ENCODE measurements at regions not wholly inside any gene's neighbourhood (a gene's known extent, or its start where the extent isn't known, plus 50 kb on each side); places are given as distances from the start of the nearest gene placed in this dataset.

DNA sequence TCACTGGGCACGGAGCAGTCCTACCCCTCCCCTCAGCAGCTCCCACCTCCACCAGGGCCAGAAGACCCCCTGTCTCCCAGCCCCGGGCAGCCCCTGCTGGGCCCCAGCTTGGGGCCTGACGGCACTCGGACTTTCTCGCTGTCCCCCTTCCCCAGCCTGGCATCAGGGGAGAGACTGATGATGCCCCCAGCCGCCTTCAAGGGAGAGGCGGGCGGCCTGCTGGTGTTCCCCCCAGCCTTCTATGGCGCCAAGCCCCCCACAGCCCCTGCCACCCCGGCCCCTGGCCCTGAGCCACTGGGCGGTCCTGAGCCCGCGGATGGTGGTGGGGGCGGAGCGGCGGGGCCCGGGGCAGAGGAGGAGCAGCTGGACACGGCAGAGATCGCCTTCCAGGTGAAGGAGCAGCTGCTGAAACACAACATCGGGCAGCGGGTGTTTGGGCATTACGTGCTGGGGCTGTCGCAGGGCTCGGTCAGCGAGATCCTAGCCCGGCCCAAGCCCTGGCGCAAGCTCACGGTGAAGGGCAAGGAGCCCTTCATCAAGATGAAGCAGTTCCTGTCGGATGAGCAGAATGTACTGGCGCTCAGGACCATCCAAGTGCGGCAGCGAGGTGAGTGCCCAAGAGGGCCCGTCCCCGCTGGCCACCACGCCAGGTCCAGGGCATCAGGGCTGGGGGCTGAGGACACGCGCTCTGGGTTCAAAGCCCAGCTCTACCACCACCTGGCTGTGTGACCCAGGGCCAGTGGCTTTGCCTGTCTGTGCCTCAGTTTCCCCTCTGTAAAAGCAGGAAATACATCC is 58.6 kb downstream of the PHETA1 start:
- H3K9me3 ChIP-seq: peaks cover 7% of the 10 kb centered on the region
- TF ChIP-seq, protein P1, sequence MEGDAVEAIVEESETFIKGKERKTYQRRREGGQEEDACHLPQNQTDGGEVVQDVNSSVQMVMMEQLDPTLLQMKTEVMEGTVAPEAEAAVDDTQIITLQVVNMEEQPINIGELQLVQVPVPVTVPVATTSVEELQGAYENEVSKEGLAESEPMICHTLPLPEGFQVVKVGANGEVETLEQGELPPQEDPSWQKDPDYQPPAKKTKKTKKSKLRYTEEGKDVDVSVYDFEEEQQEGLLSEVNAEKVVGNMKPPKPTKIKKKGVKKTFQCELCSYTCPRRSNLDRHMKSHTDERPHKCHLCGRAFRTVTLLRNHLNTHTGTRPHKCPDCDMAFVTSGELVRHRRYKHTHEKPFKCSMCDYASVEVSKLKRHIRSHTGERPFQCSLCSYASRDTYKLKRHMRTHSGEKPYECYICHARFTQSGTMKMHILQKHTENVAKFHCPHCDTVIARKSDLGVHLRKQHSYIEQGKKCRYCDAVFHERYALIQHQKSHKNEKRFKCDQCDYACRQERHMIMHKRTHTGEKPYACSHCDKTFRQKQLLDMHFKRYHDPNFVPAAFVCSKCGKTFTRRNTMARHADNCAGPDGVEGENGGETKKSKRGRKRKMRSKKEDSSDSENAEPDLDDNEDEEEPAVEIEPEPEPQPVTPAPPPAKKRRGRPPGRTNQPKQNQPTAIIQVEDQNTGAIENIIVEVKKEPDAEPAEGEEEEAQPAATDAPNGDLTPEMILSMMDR (IDR thresholded peaks at IDR 0.05): no peak
- H3K27ac ChIP-seq: no peak overlapping the region
- no peaks in the 10 kb centered on the region for H3K4me1 ChIP-seq (ENCODE audit: control insufficient read depth in 1 of 2, low read depth in 2 of 2)
- ATAC-seq (ENCODE audit: insufficient number of reproducible peaks, low FRiP score, low read depth) (no peak), DNase-seq (ENCODE audit: low spot score) (no peak)
- no peak overlapping the region for H3K4me3 ChIP-seq
- no peaks in the 10 kb centered on the region for H3K36me3 ChIP-seq
- no peaks in the 10 kb centered on the region for H3K27me3 ChIP-seq (replicated peaks; ENCODE audit: insufficient read depth)

DNA sequence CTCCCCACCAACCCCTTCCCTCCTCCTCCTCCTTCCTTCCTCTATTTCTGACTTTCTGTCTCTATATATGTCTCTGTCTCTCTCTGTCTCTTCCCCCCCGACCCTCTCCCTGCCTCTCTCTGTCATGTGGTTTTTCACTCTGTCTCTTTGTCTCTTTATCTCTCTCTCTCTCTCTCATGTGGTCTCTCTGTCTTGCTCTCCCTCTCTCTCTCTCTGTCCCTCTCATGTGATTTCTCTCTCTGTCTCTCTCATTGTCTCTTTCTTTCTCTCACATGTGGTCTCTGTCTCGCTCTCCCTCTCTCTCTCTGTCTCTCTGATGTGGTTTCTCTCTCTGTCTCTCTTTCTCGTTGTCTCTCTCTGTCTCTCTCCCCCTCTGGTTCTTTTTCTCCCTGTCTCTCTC is 59.3 kb downstream of the PHETA1 start:
- Histone ChIP-seq H3K36me3 (no peaks in the 10 kb centered on the region), H3K27ac (no peak overlapping the region), H3K27me3 (replicated peaks; ENCODE audit: insufficient read depth) (no peaks in the 10 kb centered on the region), H3K9me3 (peaks cover 14% of the 10 kb centered on the region), H3K4me1 (ENCODE audit: control insufficient read depth in 1 of 2, low read depth in 2 of 2) (no peaks in the 10 kb centered on the region), H3K4me3 (no peak overlapping the region)
- TF ChIP-seq, protein P1 (IDR thresholded peaks at IDR 0.05): no peak
- DNase-seq (ENCODE audit: low spot score): no peak
- no peak for ATAC-seq (ENCODE audit: insufficient number of reproducible peaks, low FRiP score, low read depth)

DNA sequence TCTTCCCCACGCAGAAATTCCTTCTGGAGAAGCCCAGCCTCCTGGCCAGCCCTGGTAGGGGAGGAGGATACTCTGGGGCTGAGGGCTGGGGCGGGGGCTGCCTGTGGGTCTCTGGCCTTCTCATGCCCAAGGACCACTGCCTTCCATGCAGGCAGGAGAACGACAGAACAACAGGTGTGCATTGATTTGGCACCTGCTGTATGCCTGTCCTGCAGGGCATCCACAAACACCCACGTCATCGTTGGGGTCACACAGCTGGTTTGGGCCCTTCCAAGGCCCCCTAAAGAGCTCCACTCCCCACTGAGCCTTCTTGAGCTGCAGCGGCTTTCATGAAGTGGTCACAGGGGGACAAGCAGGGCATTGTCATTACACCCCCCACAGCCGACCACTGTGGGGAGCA is 60.4 kb downstream of the PHETA1 start:
- Histone ChIP-seq H3K36me3 (no peaks in the 10 kb centered on the region), H3K27me3 (replicated peaks; ENCODE audit: insufficient read depth) (no peaks in the 10 kb centered on the region), H3K4me3 (no peak overlapping the region), H3K4me1 (ENCODE audit: control insufficient read depth in 1 of 2, low read depth in 2 of 2) (no peaks in the 10 kb centered on the region), H3K27ac (no peak overlapping the region), H3K9me3 (peaks cover 23% of the 10 kb centered on the region)
- TF ChIP-seq, protein P1 (IDR thresholded peaks at IDR 0.05): no peak
- DNase-seq (ENCODE audit: low spot score) (no peak), ATAC-seq (ENCODE audit: insufficient number of reproducible peaks, low FRiP score, low read depth) (no peak)

DNA sequence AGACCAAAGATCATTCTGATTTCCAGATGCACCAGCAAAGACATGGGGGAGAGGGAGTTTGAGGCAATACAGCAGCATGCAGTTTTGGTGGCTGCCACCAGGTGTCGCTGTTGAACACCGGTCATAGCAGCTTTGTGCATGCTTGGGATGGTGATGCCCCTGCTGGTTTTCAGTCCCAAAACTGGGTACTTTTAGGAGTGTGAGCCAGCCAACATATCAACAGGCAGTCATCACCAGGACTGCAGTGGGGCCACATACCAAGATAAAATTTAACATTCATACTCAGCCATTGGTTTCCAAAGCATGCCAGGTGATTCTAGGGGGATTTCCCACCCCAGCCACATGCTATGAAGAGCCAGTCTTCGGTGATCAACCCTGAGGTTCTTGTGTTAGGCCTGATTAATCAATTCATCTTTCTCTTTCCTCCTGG is 64.2 kb downstream of the PHETA1 start:
- H3K4me1 ChIP-seq (ENCODE audit: control insufficient read depth in 1 of 2, low read depth in 2 of 2): no peaks in the 10 kb centered on the region
- no peak for ATAC-seq (ENCODE audit: insufficient number of reproducible peaks, low FRiP score, low read depth)
- H3K4me3 ChIP-seq: no peak overlapping the region
- no peak for DNase-seq (ENCODE audit: low spot score)
- H3K9me3 ChIP-seq: peaks cover 23% of the 10 kb centered on the region
- H3K36me3 ChIP-seq: no peaks in the 10 kb centered on the region
- H3K27ac ChIP-seq: no peak overlapping the region
- TF ChIP-seq, protein P1 (IDR thresholded peaks at IDR 0.05): peak; percentile 30
- H3K27me3 ChIP-seq (replicated peaks; ENCODE audit: insufficient read depth): no peaks in the 10 kb centered on the region

DNA sequence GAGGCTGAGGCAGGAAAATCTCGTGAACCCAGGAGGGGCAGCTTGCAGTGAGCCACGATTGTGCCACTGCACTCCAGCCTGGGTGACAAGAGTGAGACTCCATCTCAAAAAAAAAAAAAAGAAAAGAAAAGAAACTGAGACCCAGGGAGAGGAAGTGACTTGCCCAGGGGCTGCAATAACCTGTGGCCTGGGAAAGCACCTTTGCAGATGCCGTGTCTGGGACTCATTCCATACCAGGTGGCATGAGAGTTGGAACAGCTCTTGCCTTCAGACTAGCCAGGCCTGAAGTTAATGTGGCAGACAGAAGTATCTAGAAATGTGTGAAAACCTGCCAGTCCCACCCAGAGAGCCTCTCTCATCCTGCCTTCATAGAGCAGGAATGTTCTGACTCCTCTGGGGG is 65.4 kb downstream of the PHETA1 start:
- H3K27ac ChIP-seq: no peak overlapping the region
- no peaks in the 10 kb centered on the region for H3K36me3 ChIP-seq
- no peaks in the 10 kb centered on the region for H3K4me1 ChIP-seq (ENCODE audit: control insufficient read depth in 1 of 2, low read depth in 2 of 2)
- DNase-seq (ENCODE audit: low spot score): no peak
- no peak for ATAC-seq (ENCODE audit: insufficient number of reproducible peaks, low FRiP score, low read depth)
- TF ChIP-seq, protein P1 (IDR thresholded peaks at IDR 0.05): no peak
- no peak overlapping the region for H3K4me3 ChIP-seq
- H3K27me3 ChIP-seq (replicated peaks; ENCODE audit: insufficient read depth): no peaks in the 10 kb centered on the region
- peaks cover 23% of the 10 kb centered on the region for H3K9me3 ChIP-seq

All from thoracic aorta (tissue), 2 donors.